ENCODE measurements at regions not wholly inside any gene's neighbourhood (a gene's known extent, or its start where the extent isn't known, plus 50 kb on each side); places are given as distances from the start of the nearest gene placed in this dataset.
A peak's percentile ranks its signal among the peaks of the same experiment; 100 is the strongest.

DNA sequence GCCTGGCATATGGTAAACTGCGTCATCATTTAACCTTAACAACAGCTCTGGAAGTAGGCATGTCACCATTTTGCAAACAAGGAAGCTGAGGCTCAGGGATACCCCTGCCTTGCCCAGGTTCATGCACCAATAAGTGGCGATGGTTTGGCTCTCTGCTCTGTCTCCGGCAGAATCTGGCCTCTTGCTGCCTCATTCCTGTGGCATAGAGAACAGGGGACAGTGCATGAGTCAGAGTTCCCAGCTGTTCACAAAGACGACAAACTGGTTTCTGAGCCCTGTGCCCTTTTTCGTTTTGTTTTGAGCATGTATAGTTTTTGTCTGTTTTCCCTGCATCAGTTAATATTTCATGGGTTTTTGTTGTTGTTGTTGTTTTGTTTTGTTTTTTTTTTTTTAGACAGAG is 236.8 kb downstream of the OPA1 start:
- DNase-seq, result no peak

DNA sequence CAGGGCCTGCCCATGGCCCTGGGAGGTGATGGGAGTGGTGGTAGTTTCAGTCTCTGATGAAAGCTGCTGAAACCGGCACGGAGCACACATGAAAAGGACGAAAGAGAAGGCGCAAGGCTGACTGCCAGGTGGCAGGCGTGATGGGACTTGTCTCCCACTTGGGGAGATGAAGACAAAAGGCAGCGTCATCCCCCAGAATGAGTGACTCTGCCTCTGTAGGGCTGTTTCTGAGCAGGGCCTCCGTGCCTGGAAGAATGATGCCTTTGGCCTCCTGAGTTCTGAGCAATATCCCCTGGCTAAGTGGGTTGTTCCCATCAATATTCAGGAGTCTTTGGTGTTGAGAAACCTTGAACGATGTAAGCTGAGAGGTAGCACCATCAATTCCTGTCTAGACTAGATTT is 237.8 kb downstream of the OPA1 start:
- peak; percentile 18 for DNase-seq

DNA sequence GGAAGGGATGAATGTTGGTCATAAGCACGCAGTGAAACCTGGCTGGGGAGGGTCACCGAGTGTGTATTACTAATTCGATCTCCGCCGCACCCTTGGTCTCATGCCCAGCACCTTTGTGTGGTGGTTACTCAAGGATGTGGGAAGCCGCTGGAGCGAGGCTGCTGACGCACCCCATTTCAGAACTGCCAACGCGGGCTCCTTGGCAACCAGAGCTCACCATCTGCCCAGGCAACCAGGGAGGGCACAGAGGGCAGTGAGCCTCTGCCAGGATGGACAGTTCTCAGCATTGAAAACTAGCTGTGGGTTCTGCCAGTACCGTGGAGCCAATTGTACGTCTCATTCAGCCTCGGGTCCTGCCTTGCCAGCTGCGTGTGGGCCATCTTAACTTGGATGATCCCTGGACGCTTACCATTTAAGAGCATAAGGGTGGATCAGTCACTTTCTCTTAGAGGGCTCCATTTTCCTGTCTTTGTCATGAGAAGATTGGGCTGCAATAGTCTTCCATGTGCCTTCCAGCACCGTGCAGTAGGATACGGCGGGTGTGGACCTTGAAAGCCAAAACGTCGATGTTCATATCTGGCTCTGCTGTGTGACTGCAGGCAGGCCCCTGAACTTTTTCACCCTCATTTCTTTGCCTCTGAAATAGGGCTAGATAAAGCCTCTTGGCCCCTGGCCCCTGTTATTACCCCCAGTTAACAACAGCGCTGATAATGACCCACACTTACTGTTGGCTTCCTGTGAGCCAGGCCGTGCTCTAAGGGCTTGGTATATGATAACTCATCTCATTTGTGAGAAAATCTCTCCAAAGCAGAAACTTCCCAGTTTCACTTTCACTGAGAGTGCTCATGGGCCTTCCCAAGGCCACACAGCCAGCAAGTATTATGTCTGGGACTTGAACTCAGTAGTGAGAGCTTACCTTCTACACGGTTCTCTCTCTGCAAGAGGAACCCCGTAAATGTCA is 238.8 kb downstream of the OPA1 start:
- no peak for DNase-seq

DNA sequence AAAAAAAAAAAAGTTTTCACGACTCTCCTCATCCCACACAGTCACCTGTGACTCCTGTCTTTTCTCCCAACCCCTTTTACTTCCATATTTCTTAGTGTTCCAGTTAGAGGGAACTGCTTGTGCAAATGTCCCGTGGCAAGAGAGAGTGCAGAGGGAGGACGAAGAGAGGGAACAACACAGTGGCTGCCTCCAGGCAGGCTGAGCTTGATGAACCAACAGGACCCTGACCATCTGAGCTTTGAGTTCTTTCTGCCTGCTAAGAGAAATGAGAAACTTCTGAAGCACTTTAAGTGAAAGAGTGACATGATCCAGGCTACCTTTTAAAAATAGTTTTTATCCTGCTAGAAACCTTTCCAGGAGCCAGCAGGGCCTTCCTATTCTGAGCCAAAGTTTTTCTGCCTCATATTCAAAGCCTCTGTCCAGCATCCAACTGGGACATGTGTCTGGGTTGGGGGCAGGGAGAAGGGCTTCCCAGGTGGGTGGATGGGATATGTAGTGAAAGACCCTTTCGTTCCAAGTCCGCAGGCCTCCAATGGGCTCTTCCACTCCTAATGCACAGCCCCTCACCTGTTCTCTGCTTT is 239.9 kb downstream of the OPA1 start:
- DNase-seq, result no peak

DNA sequence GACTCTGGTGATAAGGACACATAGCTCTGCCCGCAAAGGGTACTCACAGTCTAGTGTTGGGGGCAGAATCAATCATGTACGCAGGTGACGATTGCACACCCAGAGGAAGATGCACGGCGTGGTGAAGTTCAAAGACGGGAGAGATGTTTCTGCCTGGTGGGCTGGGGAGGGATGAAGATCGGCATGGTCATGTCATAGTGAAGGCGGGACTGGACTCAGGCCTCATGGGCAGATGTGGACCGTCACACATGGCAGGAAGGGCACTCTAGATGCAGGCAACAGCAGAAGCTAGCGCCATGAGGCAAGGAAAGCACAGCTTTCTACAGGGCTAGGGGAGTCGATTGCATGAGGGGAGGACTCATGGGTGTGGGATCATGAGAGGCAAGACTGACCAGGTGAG is 240.6 kb downstream of the OPA1 start:
- no peak for DNase-seq

DNA sequence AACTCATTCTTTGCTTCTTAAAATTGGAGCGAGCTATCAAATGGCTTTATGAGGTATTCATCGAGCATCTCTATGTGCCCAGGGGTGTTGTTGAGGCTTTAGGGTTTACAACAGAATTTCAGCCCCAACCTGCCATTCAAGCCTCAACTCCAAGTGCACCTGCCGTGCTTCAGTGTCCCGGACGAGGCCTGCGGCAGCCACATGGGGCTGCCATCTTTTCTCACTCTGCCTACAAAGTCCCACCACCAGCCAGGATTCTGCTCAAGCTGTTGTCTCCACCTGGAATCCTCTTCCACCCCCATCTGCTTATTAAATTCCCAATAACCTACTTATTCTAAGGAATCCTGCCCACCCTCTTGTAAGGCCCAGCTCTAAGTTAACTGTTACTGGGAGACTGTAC is 242.4 kb downstream of the OPA1 start:
- no peak for DNase-seq

DNA sequence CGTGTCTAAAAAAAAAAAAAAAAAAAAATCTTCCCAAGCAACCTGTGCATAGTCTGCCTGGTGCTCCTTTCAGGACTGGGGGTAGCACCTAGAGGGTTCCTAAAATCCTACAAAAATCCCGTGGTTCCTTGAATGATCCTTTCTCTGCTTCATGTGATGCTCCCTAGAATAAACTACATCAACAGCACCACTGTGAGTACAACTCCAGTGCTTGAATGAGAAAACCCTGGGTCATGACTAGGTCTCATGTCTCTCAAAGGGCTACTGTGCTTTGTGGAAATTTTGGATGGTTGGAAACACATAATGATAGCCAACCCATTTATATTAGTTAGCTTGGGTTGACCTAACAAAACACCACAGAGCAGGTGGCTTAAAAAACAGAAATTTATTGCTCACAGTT is 243.5 kb downstream of the OPA1 start:
- no peak for DNase-seq

DNA sequence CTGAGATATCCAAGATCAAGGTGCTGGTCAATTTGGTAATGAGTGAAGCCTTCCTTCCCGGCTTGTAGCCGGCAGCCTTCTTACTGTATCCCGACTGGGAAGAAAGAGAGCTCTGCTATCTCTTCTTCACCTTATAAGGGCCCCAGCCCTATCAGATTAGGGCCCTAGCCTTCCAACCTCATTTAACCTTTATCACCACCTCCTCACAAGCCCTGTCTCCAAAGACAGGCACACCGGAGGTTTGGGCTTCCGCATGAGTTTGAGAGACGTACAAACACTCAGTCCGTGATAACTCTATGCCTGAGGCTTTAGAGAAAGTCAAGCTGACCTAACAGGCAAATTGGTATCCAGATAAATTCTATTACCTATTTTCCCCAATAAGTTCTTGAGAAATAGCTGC is 243.9 kb downstream of the OPA1 start:
- no peak for DNase-seq

DNA sequence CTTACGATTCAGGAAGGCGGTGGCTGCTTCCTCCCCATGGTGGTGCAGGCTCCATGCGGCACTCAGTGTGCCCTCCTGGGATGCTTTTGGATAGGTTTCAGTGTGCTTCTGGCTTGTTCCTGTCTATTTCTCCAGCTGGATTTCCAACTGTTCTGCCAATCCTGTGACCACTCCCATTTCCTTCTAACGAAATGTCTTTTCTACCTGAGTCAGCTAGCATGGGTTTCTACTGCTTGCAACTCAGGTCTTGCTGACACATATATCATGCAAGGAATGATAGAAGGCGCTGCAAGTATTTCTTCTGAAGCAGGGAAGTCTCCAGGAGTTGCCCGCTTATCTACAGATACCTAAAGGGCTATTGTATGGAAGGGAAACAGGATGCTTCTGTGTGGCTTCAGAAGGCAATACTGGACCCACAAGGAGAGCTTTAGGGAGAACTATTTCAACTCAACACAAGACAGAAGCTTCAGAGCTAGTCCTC is 244.4 kb downstream of the OPA1 start:
- no peak for DNase-seq

DNA sequence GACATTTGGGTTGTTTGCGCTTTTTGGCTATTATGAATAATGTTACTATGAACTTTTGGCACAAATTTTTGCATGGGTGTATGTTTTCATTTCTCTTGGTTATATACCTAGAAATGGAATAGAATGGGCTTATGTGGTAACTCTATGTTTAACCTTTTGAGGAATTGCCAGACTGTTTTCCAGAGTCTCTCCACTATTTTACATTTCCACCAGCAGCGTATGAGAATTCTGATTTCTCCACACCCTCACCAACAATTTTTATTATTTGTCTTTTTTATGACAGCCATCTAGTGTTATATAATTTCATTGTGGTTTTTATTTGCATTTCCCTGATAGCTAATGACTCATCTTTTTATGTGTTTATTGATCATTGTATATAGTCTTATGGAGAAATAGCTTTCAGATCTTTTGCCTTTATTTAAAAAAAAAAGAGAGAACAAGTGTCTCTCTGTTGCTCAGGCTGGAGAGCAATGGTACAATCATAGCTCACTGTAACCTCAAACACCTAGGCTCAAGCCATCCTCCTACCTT is 247.2 kb downstream of the OPA1 start:
- DNase-seq, result no peak

DNA sequence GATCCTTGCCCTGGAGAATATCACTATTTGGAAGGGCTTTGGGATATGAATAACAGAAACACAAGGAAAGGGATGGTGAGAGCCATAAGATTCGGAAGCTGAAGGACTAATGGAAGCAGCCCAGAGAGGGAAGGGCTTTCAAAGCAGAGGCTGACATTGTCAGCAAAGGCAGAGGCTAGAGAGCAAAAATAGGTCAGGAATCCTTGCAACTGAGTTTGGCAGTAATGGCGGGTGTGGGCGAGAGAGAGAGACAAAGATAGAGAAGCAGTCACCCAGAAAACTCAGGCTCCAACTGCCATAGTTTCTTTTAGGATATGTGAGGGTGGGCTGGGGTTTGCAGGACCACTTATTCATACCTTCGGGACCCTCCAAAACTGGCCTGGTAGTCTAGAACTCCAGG is 248.6 kb downstream of the OPA1 start:
- DNase-seq, result no peak

DNA sequence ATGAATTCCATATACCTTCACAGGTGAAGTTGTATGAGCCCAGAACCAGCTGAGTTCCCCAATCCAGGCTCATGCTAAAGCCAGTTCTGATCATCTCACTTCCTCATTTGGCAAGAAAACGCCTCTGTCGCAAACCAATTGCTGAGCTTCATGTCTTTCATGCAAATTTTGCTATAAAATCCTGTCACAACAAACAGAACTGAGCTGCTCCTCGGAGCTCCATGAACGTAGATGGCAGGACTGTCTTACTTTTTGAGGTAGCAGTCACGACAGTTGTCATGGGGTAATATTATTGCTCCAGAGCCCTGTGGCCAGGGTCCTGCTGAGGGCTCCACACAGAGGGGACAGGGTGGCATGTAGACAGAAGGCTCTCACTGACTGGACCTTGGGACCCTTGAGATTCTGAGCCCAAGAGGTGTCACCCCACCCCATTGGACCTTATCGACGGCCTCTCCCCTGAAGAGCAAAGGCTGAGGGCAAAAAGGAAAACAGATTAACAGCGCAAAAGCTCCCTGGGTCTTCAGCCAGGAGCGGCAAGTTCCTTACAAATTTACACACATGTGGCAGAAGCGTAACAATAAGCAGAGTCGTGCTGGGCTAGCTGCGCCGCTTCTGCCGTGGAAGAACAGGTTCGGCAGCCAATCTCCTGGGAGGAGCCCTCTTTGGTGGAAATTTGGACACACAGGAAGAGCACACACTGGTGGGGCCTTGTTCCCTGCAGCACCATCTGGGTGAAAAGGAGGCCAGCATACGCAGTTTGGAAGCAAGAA is 249.2 kb downstream of the OPA1 start:
- DNase-seq, result no peak

DNA sequence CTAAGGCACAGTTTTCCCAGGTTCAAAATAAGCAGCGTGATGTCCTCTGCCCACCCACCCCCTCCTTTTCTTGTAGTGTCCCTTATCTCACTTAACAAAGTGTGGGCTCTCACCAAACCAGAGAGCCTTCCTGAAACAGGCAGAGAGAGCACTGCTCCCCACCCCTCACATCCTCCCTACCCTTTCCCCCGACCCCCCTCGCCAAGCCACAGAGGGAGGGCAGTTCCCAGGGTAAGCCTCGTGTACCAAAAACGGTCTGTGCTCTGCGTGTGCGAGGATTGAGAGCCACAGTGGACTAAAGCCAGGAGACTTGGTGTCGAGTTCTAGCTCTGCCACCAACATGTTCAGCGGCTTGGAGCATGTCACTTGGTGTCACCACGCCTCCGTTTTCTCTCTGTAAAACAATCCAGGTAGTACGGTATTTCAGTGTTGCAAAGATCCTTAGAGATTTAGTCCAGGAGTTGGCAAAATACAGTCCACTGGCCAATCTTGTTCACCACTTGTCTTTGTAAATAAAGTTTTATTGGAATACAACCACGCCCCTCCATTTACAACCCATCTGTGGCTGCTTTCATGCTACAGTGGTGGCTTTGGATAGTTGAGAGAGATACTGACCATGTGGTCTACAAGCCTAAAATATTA is 249.9 kb downstream of the OPA1 start:
- no peak for DNase-seq

DNA sequence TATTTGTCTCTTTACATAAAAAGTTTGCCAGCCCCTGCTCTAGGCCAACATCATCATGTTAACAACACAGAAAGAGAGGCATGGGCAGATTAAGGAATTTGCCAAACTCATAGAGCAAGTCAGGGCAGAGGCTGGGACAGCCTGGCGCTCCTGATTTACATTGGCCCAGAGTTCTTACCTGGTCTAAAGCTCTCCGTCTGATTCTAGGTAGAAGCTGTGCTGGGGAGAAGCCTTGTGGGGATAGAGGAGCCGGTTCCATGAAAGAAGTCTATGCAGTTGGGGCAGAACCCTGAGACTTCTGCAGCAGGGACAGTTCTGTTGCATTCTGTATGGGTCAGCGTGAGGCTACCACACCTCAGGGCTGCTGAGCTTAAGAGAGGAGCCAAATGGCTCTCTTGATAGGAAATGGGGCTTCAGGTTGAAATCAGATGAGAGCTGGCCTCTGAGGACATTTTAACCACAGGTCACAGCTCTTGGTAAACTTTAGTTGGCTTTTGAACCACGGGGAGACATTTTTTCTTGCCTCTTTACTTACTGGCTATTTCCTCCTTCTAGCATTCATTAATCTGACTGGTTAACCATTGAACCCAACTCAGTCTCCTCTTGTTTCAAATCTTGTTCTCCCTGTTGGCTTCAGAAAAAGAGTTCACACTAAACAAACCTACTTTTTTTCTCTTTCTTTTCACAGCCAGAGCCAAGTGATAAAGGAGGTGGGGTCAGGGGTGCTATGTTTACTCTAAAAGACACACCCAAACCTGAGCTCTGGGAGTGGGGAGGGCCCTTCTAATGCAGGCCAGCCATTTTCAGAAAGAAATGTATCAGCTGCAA is 250.7 kb downstream of the OPA1 start:
- DNase-seq, result peak; percentile 13

DNA sequence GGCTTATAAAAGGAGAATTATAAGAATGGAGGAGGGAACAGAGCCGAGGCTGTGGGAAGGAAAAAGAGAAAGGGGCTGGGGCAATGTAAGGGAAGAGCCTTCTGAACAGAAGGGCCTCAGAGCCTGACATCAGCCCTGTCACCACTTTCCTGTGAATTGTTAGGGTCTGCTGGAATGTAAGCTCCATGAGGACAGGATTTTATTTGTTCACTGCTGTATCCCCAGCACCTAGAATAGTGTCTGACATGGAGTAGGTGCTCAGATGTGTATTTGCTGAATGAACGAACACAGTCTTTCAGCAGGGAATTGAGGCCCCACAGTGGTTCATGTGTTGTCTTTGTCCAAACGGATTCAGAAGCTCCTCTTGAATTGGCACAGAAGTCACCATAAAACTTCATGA is 251.5 kb downstream of the OPA1 start:
- DNase-seq, result no peak

DNA sequence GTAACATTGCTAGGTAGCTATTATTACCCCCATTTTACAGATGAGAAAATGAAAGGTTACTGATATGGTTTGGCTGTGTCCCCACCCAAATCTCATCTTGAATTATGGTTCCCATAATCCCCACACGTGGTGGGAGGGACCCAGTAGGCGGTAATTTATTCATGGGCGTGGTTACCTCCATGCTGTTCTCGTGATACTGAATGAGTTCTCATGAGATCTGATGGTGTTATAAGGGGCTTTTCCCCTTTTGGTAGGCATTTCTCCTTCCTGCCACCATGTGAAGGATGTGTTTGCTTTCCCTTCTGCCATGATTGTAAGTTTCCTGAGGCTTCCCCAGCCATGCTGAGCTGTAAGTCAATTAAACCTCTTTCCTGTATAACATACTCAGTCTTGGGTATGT is 252.1 kb downstream of the OPA1 start:
- no peak for DNase-seq

DNA sequence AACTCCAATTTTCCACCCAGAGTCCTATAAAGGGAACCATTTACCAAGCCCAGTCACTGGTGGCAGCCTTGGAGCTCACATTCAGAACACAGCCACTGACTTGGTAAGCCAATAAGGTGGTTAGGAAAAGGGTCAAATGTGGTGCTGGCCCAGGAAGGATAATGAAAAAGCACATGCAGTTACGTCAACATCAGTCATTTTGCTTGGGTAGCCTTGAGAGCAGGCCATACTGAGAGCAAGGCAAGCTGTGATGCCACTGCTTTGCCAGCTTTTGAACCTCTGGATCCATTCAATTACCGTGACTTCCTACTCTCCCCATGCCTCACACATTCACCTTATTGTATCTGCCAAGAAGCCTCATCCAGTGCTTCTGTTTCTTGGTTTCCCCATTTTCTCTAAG is 253.6 kb downstream of the OPA1 start:
- DNase-seq, result no peak

DNA sequence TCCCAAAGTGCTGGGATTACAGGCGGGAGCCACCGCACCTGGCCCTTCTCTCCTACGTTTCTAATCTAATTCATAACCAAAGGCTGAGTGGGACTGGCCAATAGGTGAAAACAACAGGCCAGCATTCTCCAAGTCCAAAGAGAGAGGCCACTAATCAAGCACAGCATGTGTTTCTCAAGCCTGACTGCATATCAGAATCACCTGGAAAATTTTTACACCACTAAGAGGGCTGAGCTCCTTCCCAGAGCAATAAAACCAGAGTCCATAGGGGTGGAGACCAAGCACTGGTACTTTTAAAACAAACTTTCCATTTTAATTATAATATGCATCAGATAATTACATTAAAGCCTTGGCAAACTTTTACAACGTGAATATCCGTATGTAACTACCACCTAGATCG is 254.4 kb downstream of the OPA1 start:
- DNase-seq, result no peak

DNA sequence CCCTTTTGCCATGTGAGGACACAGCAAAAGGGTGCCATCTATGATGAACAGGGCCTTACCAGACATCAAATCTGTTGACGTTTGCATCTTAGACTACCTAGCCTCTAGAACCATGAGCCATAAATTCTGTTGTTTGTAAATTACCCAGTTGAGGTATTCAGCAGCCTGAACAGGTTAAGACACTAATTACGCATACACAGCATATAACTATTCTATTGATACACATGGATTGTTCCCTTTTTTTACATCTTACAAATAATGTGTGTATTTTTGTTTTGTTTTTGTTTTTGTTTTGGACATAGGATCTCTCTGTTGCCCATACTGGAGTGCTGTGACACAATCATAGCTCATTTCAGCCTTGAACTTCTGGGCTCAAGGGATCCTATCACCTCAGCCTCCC is 255.5 kb downstream of the OPA1 start:
- DNase-seq, result no peak

DNA sequence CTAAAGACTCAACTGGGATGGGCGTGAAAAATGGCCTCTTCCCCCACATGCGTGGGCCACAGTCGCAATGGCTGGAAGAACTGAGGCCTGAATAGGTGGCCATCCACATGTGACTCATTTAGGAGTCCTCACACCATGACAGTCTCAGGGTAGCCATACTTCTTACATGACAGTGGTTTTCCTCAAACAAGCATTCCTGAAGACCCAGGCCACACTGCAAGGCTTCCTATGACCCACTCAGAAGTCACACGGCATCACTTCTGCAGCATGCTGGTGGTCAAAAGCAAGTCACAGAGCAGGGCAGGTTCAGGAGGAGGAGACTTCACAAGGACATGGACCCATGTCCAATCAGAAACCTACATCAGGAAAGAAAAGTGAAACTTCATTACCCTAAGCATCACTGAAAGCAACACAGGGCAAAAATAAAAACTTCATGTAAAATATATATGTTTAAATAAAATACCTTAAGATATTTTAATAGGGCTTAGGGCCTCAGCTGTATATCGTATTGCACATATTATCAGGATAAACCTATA is 257.1 kb downstream of the OPA1 start:
- DNase-seq, result no peak

DNA sequence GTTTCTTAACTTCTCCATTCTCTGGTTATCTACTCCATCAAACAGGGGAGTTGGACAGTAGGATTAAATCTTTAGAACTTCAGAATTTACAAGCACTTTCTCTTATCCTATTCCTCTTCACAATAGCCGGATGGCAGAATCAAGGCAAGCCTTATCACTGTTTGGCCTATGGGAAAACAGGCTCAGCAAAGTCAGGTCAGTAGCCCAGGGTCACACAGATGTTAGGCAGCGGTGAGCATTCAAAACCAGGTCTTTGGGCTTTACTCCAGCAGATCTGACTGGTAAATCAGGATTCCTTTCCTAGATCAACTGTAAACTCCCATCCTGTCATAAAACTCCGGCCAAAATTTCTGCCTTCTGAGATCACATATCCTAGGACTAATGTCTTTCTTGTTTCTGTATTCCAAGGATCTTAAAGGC is 258.4 kb downstream of the OPA1 start:
- no peak for DNase-seq
